Epithelial cell of esophagus (primary cell): ENCODE measurements at regions not wholly inside any gene's neighbourhood (a gene's known extent, or its start where the extent isn't known, plus 50 kb on each side); places are given as distances from the start of the nearest gene placed in this dataset.
"Not testable (repeated sequence)": the region's sequence is repeated elsewhere in the genome, so short reads cannot be mapped to it uniquely, and the experiment has no call there.

Experiments
- DNase-seq: peaks from one replicate; pipeline ENCODE4 v3.0.0; 2010; ENCODE audit warnings: low read depth
- H3K4me3 ChIP-seq: 2 replicates; pipeline ENCODE4 v1.5.1; 2011; ENCODE audit warnings: mild to moderate bottlenecking, low read length, control low read depth
- CTCF ChIP-seq: IDR thresholded peaks from 2 replicates; pipeline ENCODE4 v1.5.1; 2011; ENCODE audit warnings: low read depth, mild to moderate bottlenecking, low read length, control low read depth, inconsistent platforms; ENCODE audit not compliant: insufficient read depth; ENCODE audit errors: missing control alignments

GRCh38 chr4:72767618-72768302 is 198.7 kb upstream of the ADAMTS3 start:
- no peak overlapping the region for H3K4me3 ChIP-seq
- no peak for TF ChIP-seq CTCF
- peak; percentile 39 for DNase-seq

GRCh38 chr4:72765788-72766187 is 196.8 kb upstream of the ADAMTS3 start:
- not testable (repeated sequence) for DNase-seq, H3K4me3 ChIP-seq

- H3K4me3 ChIP-seq, result no peak overlapping the region
- no peak for DNase-seq
- TF ChIP-seq CTCF, result no peak
Observed at GRCh38 chr4:72761368-72762038, 192.5 kb upstream of the ADAMTS3 start.

GRCh38 chr4:72753414-72753813 is 184.4 kb upstream of the ADAMTS3 start:
- H3K4me3 ChIP-seq, DNase-seq: not testable (repeated sequence)

GRCh38 chr4:72744103-72744725 is 175.2 kb upstream of the ADAMTS3 start:
- no peak overlapping the region for H3K4me3 ChIP-seq
- no peak for DNase-seq
- no peak for TF ChIP-seq CTCF

GRCh38 chr4:72743078-72743477 is 174.1 kb upstream of the ADAMTS3 start:
- TF ChIP-seq CTCF, result no peak
- H3K4me3 ChIP-seq, result no peak overlapping the region
- no peak for DNase-seq

GRCh38 chr4:72715299-72715698 is 146.3 kb upstream of the ADAMTS3 start:
- DNase-seq, result no peak
- no peak for TF ChIP-seq CTCF
- H3K4me3 ChIP-seq, result no peak overlapping the region
